NCI-H82 (cell line): ENCODE measurements at regions not wholly inside any gene's neighbourhood (a gene's known extent, or its start where the extent isn't known, plus 50 kb on each side); places are given as distances from the start of the nearest gene placed in this dataset.

Experiments used
- DNase-seq: peaks from one replicate; lab custom pipeline; 2025; lab: John Stamatoyannopoulos, UW

- DNase-seq, result no peak
Measured at GRCh38 chr20:4556781-4557180, 129.5 kb upstream of the PRNP start.

GRCh38 chr20:4555188-4555890 is 130.9 kb upstream of the PRNP start:
- DNase-seq, result no peak

- DNase-seq, result no peak
Measured at GRCh38 chr20:4554346-4554745, 131.9 kb upstream of the PRNP start.

- no peak for DNase-seq
Measured at GRCh38 chr20:4552075-4552640, 134.1 kb upstream of the PRNP start.

- no peak for DNase-seq
Measured at GRCh38 chr20:4550740-4551139, 135.5 kb upstream of the PRNP start.

GRCh38 chr20:4549711-4550259 is 136.5 kb upstream of the PRNP start:
- DNase-seq, result no peak

- DNase-seq, result no peak
Measured at GRCh38 chr20:4548552-4548951, 137.7 kb upstream of the PRNP start.

- no peak for DNase-seq
Measured at GRCh38 chr20:4546786-4547185, 139.5 kb upstream of the PRNP start.

- no peak for DNase-seq
Measured at GRCh38 chr20:4546342-4546741, 139.9 kb upstream of the PRNP start.

GRCh38 chr20:4545526-4545925 is 140.7 kb upstream of the PRNP start:
- DNase-seq, result no peak

GRCh38 chr20:4544765-4545164 is 141.5 kb upstream of the PRNP start:
- DNase-seq, result no peak

GRCh38 chr20:4542270-4542669 is 144.0 kb upstream of the PRNP start:
- DNase-seq, result no peak

- no peak for DNase-seq
Measured at GRCh38 chr20:4534315-4534714, 151.9 kb upstream of the PRNP start.

GRCh38 chr20:4533368-4534133 is 152.7 kb upstream of the PRNP start:
- DNase-seq, result no peak

- no peak for DNase-seq
Measured at GRCh38 chr20:4532772-4533171, 153.5 kb upstream of the PRNP start.

- DNase-seq, result no peak
Measured at GRCh38 chr20:4524792-4525191, 161.5 kb upstream of the PRNP start.

GRCh38 chr20:4524307-4524706 is 161.9 kb upstream of the PRNP start:
- no peak for DNase-seq

GRCh38 chr20:4522310-4522709 is 163.9 kb upstream of the PRNP start:
- no peak for DNase-seq

GRCh38 chr20:4521170-4521968 is 164.9 kb upstream of the PRNP start:
- no peak for DNase-seq

GRCh38 chr20:4519534-4519933 is 166.7 kb upstream of the PRNP start:
- peak; percentile 56 for DNase-seq

- no peak for DNase-seq
Measured at GRCh38 chr20:4516876-4517275, 169.4 kb upstream of the PRNP start.

GRCh38 chr20:4513720-4514119 is 172.5 kb upstream of the PRNP start:
- DNase-seq, result no peak
